GM10248 (cell line): ENCODE measurements at regions not wholly inside any gene's neighbourhood (a gene's known extent, or its start where the extent isn't known, plus 50 kb on each side); places are given as distances from the start of the nearest gene placed in this dataset.
"Not testable (repeated sequence)": the region's sequence is repeated elsewhere in the genome, so short reads cannot be mapped to it uniquely, and the experiment has no call there.

ENCODE experiments used
- CTCF ChIA-PET: fragments of 300-600 bp; sonication (Branson Sonifier 250); formaldehyde crosslinking; extraction: SDS; loops from one replicate; lab custom pipeline; 2021; ENCODE audit warnings: antibody characterized with exemption; lab: Yijun Ruan, JAX
- POLR2A ChIA-PET: fragments of 350-650 bp; sonication (Branson Sonifier 250); formaldehyde crosslinking; extraction: SDS; loops from one replicate; lab custom pipeline; 2020; ENCODE audit warnings: antibody characterized with exemption; lab: Yijun Ruan, JAX
- DNase-seq: peaks from one replicate; pipeline ENCODE4 v3.0.0; 2012; ENCODE audit errors: extremely low spot score
- CTCF ChIP-seq: IDR thresholded peaks from 2 replicates; pipeline ENCODE4 v1.5.1; 2012; ENCODE audit warnings: mild to moderate bottlenecking, low read depth; ENCODE audit errors: extremely low read depth, missing control alignments, control extremely low read depth

DNA sequence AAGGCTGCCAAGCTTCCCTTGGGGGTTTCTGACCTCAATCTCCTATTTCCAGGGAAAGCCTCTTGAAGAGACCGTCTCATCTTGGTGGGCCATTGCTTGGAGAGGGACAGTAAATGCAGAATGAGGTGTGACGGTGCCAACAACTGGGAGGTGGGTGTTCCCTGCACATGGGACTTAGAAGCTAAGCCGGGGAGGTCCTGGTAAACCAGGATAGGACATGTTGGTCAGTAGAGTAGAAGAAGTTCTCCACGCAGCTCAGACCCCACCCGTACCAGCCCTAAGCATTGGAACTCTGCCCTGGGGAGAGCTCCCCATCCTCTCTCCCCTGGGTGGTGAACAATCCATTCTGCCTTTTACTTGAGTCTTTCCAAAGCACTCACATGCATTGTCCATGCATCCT lies 92.0 kb downstream of the SOX1 start:
- TF ChIP-seq CTCF, result no peak
- no peak for DNase-seq
- CTCF ChIA-PET, result no interaction called here
- POLR2A ChIA-PET, result no interaction called here

DNA sequence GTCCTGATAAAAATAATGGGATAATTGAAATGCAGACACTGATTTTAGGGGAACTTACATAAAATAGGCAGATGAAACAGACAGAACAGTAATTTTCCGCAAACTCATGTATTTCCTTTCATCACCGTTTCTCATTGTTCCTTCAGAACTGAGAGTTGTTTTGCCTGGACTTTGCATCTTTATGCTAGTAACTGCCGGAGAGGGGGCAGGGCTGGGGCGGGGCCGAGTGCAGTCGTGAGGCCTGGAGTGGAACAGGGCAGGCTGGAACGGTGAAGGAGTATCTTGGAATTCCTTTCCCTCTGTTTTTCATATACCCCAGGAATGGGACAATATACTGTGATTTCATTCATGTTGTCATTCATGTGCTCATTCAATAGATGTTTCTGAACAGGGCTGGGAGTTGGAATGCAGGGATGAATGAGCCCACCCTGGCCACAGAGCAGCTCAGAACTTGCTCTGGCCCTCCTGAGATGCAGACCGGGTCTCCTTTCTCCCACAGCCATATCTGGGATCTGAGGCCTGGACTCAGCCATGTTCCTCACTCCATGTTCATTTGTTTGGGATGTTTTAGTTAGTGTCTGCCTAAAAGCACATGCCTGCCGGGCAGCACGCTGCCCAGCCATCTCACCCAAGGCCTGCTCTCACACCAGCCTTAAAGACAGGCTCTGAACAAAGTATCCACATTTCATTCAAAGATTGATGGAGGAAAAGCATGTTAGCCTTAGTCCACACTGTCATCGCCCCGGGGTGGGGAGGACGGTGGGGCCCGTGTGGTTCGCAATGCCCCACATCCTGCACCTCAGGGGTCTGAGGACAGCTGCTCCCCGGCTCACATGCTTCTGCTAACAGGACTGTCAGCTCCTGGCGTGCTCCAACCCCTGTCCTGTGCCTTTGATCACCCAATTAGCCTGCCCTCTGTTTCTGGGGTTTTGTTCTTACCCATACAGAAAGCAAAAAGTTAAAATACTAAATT lies 92.9 kb downstream of the SOX1 start:
- CTCF ChIA-PET, result no interaction called here

DNA sequence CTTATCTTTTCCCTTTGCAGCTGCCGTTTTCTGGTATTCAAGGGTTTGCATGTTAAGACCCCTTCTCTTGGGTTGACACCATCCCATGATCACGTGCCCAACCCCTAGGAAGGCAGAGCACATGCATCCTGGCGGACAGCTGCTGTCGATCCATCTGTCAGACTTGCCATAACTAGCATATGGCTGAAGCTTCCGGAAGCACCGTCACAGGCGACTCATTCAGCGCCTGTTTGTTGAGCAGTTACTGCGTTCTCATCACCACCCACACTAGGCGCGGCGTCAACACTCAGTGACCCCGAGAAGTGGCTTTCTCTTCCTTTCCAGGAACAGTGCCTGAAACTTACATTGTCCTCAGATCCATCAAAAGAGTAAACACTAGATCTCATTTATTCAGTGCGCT lies 93.6 kb downstream of the SOX1 start:
- POLR2A ChIA-PET, result no interaction called here
- TF ChIP-seq CTCF, result no peak

More for the DNA sequence above, 92.9 kb downstream of the SOX1 start:
- no peak for DNase-seq
- POLR2A ChIA-PET, result no interaction called here
- TF ChIP-seq CTCF, result no peak

DNA sequence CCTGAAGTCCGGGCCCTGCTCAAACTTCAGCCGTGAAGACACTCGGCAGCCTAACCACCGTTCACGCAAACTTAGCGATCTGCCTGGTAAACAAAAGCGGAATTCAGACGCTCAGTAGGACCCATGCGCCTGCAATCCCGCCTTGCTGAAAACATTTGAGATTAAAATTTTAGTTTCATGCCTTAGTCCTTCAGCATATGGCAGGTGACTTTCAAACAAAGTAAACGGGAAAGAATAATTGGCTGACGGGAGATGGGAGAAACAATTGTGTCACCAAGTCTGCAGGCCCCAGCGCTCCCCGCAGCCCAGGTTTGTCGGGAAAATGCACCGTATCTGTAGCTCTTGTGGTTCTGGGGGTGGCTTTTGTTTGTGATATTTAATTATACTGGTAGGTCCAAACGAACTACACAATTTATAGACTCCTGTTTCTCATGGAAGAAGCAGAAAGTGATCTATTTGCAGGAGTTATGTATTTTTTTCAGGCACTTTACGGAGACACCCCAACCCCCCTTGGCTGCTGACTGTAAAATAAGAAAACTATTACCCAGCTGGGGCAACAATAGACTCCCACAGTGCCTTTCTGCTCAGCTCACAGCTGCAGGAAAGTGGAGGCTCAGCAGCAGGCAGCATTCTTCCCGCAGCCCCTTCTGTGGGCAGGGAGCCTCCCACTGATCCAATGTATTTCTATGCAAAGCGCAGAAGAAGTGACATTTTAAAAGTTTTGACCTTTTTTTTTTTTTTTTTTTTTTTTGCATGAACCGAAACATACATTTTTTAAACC lies 94.8 kb downstream of the SOX1 start:
- no peak for DNase-seq
- no peak for TF ChIP-seq CTCF
- POLR2A ChIA-PET, result no interaction called here
- CTCF ChIA-PET, result no interaction called here

More for the DNA sequence above, 93.6 kb downstream of the SOX1 start:
- CTCF ChIA-PET, result no interaction called here
- DNase-seq, result no peak

DNA sequence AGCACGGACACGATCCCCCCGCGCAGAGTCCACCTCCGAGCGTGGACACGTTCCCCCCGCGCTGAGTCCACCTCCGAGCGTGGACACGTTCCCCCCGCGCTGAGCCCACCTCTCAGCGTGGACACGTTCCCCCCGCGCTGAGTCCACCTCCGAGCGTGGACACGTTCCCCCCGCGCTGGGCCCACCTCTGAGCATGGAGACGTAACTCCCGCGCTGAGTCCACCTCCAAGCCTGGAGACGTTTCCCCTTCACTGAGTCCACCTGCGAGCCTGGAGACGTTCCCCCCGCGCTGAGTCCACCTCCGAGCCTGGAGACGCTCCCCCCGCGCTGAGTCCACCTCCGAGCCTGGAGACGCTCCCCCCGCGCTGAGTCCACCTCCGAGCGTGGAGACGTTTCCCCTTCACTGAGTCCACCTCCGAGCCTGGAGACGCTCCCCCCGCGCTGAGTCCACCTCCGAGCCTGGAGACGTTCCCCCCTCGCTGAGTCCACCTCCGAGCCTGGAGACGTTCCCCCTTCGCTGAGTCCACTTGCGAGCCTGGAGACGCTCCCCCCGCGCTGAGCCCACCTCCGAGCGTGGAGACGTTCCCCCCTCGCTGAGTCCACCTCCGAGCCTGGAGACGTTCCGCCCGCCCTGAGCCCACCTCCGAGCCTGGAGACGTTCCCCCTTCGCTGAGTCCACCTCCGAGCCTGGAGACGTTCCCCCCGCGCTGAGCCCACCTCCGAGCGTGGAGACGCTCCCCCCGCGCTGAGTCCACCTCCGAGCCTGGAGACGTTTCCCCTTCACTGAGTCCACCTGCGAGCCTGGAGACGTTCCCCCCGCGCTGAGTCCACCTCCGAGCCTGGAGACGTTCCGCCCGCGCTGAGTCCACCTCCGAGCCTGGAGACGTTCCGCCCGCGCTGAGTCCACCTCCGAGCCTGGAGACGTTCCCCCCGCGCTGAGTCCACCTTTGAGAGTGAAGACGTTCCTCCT lies 97.0 kb downstream of the SOX1 start:
- DNase-seq, POLR2A ChIA-PET, CTCF ChIA-PET: not testable (repeated sequence)

- TF ChIP-seq CTCF, result no peak
- POLR2A ChIA-PET, result no interaction called here
- CTCF ChIA-PET, result no interaction called here
- DNase-seq, result no peak
These were observed 98.8 kb downstream of the SOX1 start for GRCh38 chr13:112165712-112166111.
